Activated CD8-positive, alpha-beta memory T cell treated with anti-CD3 and anti-CD28 coated beads for 48 hours (primary cell): ENCODE measurements at regions not wholly inside any gene's neighbourhood (a gene's known extent, or its start where the extent isn't known, plus 50 kb on each side); places are given as distances from the start of the nearest gene placed in this dataset.

Experiments used
- DNase-seq, 3 experiments: peaks; one replicate each; pipeline ENCODE4 v3.0.0-alpha.2; 2020; ENCODE audit warnings: low read depth in 2 of 3, low spot score in 2 of 3

GRCh38 chr22:22798716-22799115 lies 88.9 kb upstream of the IGLL5 start:
- no peak for DNase-seq

GRCh38 chr22:22799561-22799960 lies 88.1 kb upstream of the IGLL5 start:
- no peak for DNase-seq

- DNase-seq = no peak
Measured at GRCh38 chr22:22800716-22801115, 86.9 kb upstream of the IGLL5 start.

GRCh38 chr22:22802339-22802970 lies 85.2 kb upstream of the IGLL5 start:
- no peak for DNase-seq

- no peak for DNase-seq
Measured at GRCh38 chr22:22803285-22803853, 84.2 kb upstream of the IGLL5 start.

- peak in 2 of 3 experiments; percentile 22 to 39 for DNase-seq
Measured at GRCh38 chr22:22810018-22810427, 77.6 kb upstream of the IGLL5 start.

GRCh38 chr22:22810471-22810870 lies 77.1 kb upstream of the IGLL5 start:
- no peak for DNase-seq

- DNase-seq = no peak
Measured at GRCh38 chr22:22811016-22812009, 76.3 kb upstream of the IGLL5 start.

- no peak for DNase-seq
Measured at GRCh38 chr22:22812031-22812905, 75.3 kb upstream of the IGLL5 start.

- no peak for DNase-seq
Measured at GRCh38 chr22:22813126-22814075, 74.2 kb upstream of the IGLL5 start.

GRCh38 chr22:22814666-22815396 lies 72.8 kb upstream of the IGLL5 start:
- no peak for DNase-seq

- DNase-seq = no peak
Measured at GRCh38 chr22:22815397-22816170, 72.0 kb upstream of the IGLL5 start.

- no peak for DNase-seq
Measured at GRCh38 chr22:22816171-22816514, 71.5 kb upstream of the IGLL5 start.

GRCh38 chr22:22816766-22817410 lies 70.7 kb upstream of the IGLL5 start:
- no peak for DNase-seq

GRCh38 chr22:22817468-22818201 lies 70.0 kb upstream of the IGLL5 start:
- no peak for DNase-seq

- no peak for DNase-seq
Measured at GRCh38 chr22:22818202-22818538, 69.4 kb upstream of the IGLL5 start.
